HepG2 (cell line): ENCODE measurements at regions not wholly inside any gene's neighbourhood (a gene's known extent, or its start where the extent isn't known, plus 50 kb on each side); places are given as distances from the start of the nearest gene placed in this dataset.

ENCODE experiments used
- ATAC-seq: fragments of 200-7000 bp; cut with Tn5 transposase; 3 replicates; pipeline ENCODE4 v1.9.1; 2020; ENCODE audit warnings: mild to moderate bottlenecking, moderate library complexity
- BruUV-seq: library from RNA; stranded (reverse); fragments of 400-500 nt; replicated peaks from 2 replicates; lab custom pipeline; 2021; lab: Mats Ljungman, UMichigan
- CTCF ChIA-PET: fragments of 300-600 bp; formaldehyde crosslinking; extraction: SDS; loops from one replicate; lab custom pipeline; 2021; ENCODE audit warnings: low total read pairs, inconsistent platforms, low intra/inter-chr PET ratio; lab: Yijun Ruan, JAX
- POLR2A ChIA-PET: fragments of 350-600 bp; sonication (Branson Sonifier 250); formaldehyde crosslinking; loops from one replicate; lab custom pipeline; 2020; ENCODE audit warnings: antibody characterized with exemption, inconsistent platforms; lab: Yijun Ruan, JAX
- DNase-seq: peaks from one replicate; pipeline ENCODE4 v3.0.0-alpha.2; 2015; ENCODE audit warnings: low spot score
- FAIRE-seq: peaks from 3 replicates; lab custom pipeline; 2011; peaks lifted over from hg19 to GRCh38; lab: Jason Lieb, UNC
- H2AFZ ChIP-seq: one replicate; pipeline ENCODE4 v1.6.1; 2011; ENCODE audit warnings: low read length, inconsistent platforms
- H3K27ac ChIP-seq: fragments of 300-600 bp; 3 replicates; pipeline ENCODE4 v1.8.0; 2011; ENCODE audit warnings: mixed run types, mild to moderate bottlenecking, mixed read lengths, low read length, inconsistent platforms; ENCODE audit not compliant: insufficient read depth; ENCODE audit errors: extremely low read length
- H3K27me3 ChIP-seq, 2 experiments: fragments of 200-600 bp in 1 of 2; 2 replicates in 1 of 2; 3 replicates in 1 of 2; pipeline versions ENCODE4 v1.6.0 to v1.8.0; 2011; ENCODE audit warnings: low read length in 2 of 2, mild to moderate bottlenecking in 2 of 2, moderate library complexity in 2 of 2, inconsistent platforms in 1 of 2; ENCODE audit not compliant: insufficient read depth in 2 of 2, control insufficient read depth in 1 of 2
- H3K36me3 ChIP-seq, 2 experiments: fragments of 200-600 bp in 1 of 2; replicated peaks in 1 of 2; 2 replicates in 1 of 2; 3 replicates in 1 of 2; pipeline versions ENCODE4 v1.5.1 to v1.8.0; 2011; ENCODE audit warnings: low read length in 2 of 2, inconsistent platforms in 1 of 2; ENCODE audit not compliant: insufficient read depth in 2 of 2, control insufficient read depth in 1 of 2
- H3K4me1 ChIP-seq: 2 replicates; pipeline ENCODE4 v1.5.1; 2012; ENCODE audit warnings: low read length, inconsistent platforms; ENCODE audit not compliant: insufficient read depth
- H3K4me2 ChIP-seq: 2 replicates; pipeline ENCODE4 v1.6.0; 2011; ENCODE audit warnings: low read depth, low read length, inconsistent platforms
- H3K4me3 ChIP-seq, 3 experiments: fragments of 200-600 bp in 1 of 3; sonication (generic), shearing (Covaris generic) in 1 of 3; replicated peaks in 1 of 3; 2 replicates each; pipeline ENCODE4 v1.5.1; 2011 to 2016; ENCODE audit warnings: low read length in 3 of 3, inconsistent platforms in 2 of 3, low read depth in 2 of 3, mild to moderate bottlenecking in 2 of 3, control low read depth in 1 of 3, mixed read lengths in 1 of 3; ENCODE audit not compliant: insufficient read depth in 1 of 3
- H3K79me2 ChIP-seq: one replicate; pipeline ENCODE4 v1.6.1; 2011; ENCODE audit warnings: low read length, inconsistent platforms; ENCODE audit not compliant: insufficient read depth
- H3K9ac ChIP-seq: 2 replicates; pipeline ENCODE4 v1.6.0; 2011; ENCODE audit warnings: mild to moderate bottlenecking, low read depth, low read length, inconsistent platforms; ENCODE audit not compliant: insufficient read depth
- H3K9me3 ChIP-seq: 2 replicates; pipeline ENCODE4 v1.5.1; 2012; ENCODE audit warnings: mild to moderate bottlenecking, low read length
- H4K20me1 ChIP-seq: 2 replicates; pipeline ENCODE4 v1.6.0; 2011; ENCODE audit warnings: inconsistent platforms, mild to moderate bottlenecking, low read length, moderate library complexity; ENCODE audit not compliant: insufficient read depth
- KAT7 ChIP-seq: IDR thresholded peaks from 2 replicates; pipeline ENCODE4 v1.6.1; 2018; ENCODE audit warnings: borderline replicate concordance, missing compliant biosample characterization
- NR3C1 ChIP-seq: sonication (generic); formaldehyde crosslinking; IDR thresholded peaks from 2 replicates; pipeline ENCODE4 v1.4.0; 2020; ENCODE audit warnings: missing genetic modification reagents
- PAWR ChIP-seq: sonication (generic); formaldehyde crosslinking; IDR thresholded peaks from 2 replicates; pipeline ENCODE4 v1.4.0; 2020; ENCODE audit warnings: missing genetic modification reagents, mild to moderate bottlenecking, borderline replicate concordance
- RNF2 ChIP-seq: fragments of 450-650 bp; conservative IDR thresholded peaks from 2 replicates; pipeline ENCODE4 v1.6.1; 2016; ENCODE audit warnings: low read depth
- ZNF282 ChIP-seq: fragments of 450-650 bp; IDR thresholded peaks from 2 replicates; pipeline ENCODE4 v1.6.1; 2018; ENCODE audit not compliant: partially characterized antibody
- ZNF337 ChIP-seq: sonication (generic); formaldehyde crosslinking; IDR thresholded peaks from 2 replicates; pipeline ENCODE4 v1.5.1; 2020; ENCODE audit warnings: missing genetic modification reagents, low read depth, mild to moderate bottlenecking, borderline replicate concordance
- ZNF607 ChIP-seq: sonication (generic); formaldehyde crosslinking; IDR thresholded peaks from 2 replicates; pipeline ENCODE4 v1.5.1; 2020; ENCODE audit warnings: missing genetic modification reagents, mild to moderate bottlenecking, borderline replicate concordance
- ZNF772 ChIP-seq: sonication (generic); formaldehyde crosslinking; IDR thresholded peaks from 2 replicates; pipeline ENCODE4 v1.5.0; 2020; ENCODE audit warnings: mild to moderate bottlenecking, missing genetic modification reagents
- WGBS: methylation state at CpG from one replicate; pipeline ENCODE4 v1.1.6; 2017; ENCODE audit warnings: low lambda C conversion rate; 5-methylcytosine and 5-hydroxymethylcytosine counted together
- in situ Hi-C: cut with HindIII; loops from 2 replicates; pipeline ENCODE4 v1.10.0; 2017; ENCODE audit warnings: low pct_unique_long_range_greater_than_20kb; ENCODE audit not compliant: extremely low pct_ligation_motif_present
- intact Hi-C: fragments of 100-400 bp; cut with micrococcal nuclease; formaldehyde crosslinking; loops from one replicate; pipeline ENCODE4 v1.10.0; 2022; ENCODE audit not compliant: unreplicated experiment
- TF ChIP-seq, protein P1 (sequence below): IDR thresholded peaks from 2 replicates; pipeline ENCODE4 v1.6.1; 2016; ENCODE audit warnings: control low read depth
- TF ChIP-seq, protein P2 (sequence below): sonication (generic); formaldehyde crosslinking; IDR thresholded peaks from 2 replicates; pipeline ENCODE4 v1.9.0; 2021; ENCODE audit warnings: missing genetic modification reagents, borderline replicate concordance
- TF ChIP-seq, protein P3 (sequence below): sonication (generic); formaldehyde crosslinking; IDR thresholded peaks from 2 replicates; pipeline ENCODE4 v1.5.1; 2020; ENCODE audit warnings: missing genetic modification reagents, mild to moderate bottlenecking, borderline replicate concordance
- TF ChIP-seq, protein P4 (sequence below): sonication (generic); formaldehyde crosslinking; IDR thresholded peaks from 2 replicates; pipeline ENCODE4 v1.4.0; 2020; ENCODE audit warnings: mild to moderate bottlenecking, missing genetic modification reagents

DNA sequence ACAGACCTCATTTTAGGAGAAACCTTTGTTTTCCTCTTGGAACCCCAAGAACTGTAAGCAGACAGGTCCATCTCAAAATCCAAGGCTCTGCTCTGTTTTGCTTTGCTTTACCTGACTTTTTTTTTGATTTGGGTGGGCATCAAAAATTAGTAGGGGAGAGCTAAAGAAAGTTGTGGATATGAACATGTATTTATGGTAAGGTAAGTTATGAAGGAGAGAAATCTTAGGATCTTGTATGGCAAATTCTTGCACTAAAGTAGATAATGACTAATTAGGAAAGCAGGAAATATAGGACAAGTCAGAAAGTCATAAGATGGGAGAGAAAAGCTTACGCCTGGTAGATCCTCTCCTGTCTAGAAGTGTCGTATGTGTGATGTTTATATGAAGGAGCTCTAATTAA lies 116.1 kb upstream of the VPREB1 start:
- intact Hi-C loops, result no loop called here
- Histone ChIP-seq H2AFZ (no peak overlapping the region), H3K27ac (no peak overlapping the region), H3K79me2 (no peaks in the 10 kb centered on the region), H3K4me1 (no peaks in the 10 kb centered on the region), H3K27me3 (peaks cover 0 to 16% of the 10 kb centered on the region in 2 experiments; a peak in 2 of 5 replicates), H3K36me3 (no peaks in the 10 kb centered on the region), H3K4me3 (no peak overlapping the region), H3K9ac (no peak overlapping the region), H3K9me3 (no peaks in the 10 kb centered on the region), H3K4me2 (no peak overlapping the region), H4K20me1 (no peaks in the 10 kb centered on the region)
- no peak for ATAC-seq
- no peak for DNase-seq
- FAIRE-seq, result no peak
- in situ Hi-C loops, result no loop called here
- no TSS peak for BruUV-seq
- 83% methylated on average over 2 of the region's 2 CpGs for WGBS
- ChIA-PET POLR2A (no interaction called here), CTCF (no interaction called here)
- TF ChIP-seq NR3C1 (no peak), RNF2 (no peak), PAWR (no peak), KAT7 (no peak), ZNF772 (CRISPR knock-in tag) (no peak), ZNF337 (CRISPR knock-in tag) (no peak), ZNF607 (CRISPR knock-in tag) (no peak), ZNF282 (no peak)
- TF ChIP-seq, protein P1, sequence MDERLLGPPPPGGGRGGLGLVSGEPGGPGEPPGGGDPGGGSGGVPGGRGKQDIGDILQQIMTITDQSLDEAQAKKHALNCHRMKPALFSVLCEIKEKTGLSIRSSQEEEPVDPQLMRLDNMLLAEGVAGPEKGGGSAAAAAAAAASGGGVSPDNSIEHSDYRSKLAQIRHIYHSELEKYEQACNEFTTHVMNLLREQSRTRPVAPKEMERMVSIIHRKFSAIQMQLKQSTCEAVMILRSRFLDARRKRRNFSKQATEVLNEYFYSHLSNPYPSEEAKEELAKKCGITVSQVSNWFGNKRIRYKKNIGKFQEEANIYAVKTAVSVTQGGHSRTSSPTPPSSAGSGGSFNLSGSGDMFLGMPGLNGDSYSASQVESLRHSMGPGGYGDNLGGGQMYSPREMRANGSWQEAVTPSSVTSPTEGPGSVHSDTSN (CRISPR knock-in tag), result no peak
- TF ChIP-seq, protein P2, sequence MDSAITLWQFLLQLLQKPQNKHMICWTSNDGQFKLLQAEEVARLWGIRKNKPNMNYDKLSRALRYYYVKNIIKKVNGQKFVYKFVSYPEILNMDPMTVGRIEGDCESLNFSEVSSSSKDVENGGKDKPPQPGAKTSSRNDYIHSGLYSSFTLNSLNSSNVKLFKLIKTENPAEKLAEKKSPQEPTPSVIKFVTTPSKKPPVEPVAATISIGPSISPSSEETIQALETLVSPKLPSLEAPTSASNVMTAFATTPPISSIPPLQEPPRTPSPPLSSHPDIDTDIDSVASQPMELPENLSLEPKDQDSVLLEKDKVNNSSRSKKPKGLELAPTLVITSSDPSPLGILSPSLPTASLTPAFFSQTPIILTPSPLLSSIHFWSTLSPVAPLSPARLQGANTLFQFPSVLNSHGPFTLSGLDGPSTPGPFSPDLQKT, result no peak
- TF ChIP-seq, protein P3, sequence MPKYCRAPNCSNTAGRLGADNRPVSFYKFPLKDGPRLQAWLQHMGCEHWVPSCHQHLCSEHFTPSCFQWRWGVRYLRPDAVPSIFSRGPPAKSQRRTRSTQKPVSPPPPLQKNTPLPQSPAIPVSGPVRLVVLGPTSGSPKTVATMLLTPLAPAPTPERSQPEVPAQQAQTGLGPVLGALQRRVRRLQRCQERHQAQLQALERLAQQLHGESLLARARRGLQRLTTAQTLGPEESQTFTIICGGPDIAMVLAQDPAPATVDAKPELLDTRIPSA, result no peak
- TF ChIP-seq, protein P4, sequence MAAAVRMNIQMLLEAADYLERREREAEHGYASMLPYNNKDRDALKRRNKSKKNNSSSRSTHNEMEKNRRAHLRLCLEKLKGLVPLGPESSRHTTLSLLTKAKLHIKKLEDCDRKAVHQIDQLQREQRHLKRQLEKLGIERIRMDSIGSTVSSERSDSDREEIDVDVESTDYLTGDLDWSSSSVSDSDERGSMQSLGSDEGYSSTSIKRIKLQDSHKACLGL, result no peak
